ENCODE measurements at regions not wholly inside any gene's neighbourhood (a gene's known extent, or its start where the extent isn't known, plus 50 kb on each side); places are given as distances from the start of the nearest gene placed in this dataset.

- no peak for DNase-seq (ENCODE audit: low spot score)
- no peak overlapping the region for H3K4me3 ChIP-seq
- no peak for TF ChIP-seq CTCF (IDR thresholded peaks at IDR 0.05)
- peak overlapping the region; percentile 41 to 74 for H3K27ac ChIP-seq
- no peaks in the 10 kb centered on the region for H3K36me3 ChIP-seq
- H3K27me3 ChIP-seq, result no peaks in the 10 kb centered on the region
- no peaks in the 10 kb centered on the region for H3K9me3 ChIP-seq
- peaks cover 0 to 34% of the 10 kb centered on the region in 2 donors for H3K4me1 ChIP-seq
Observed at GRCh38 chr3:40878464-40878905, 320.8 kb upstream of the CTNNB1 start.

DNA sequence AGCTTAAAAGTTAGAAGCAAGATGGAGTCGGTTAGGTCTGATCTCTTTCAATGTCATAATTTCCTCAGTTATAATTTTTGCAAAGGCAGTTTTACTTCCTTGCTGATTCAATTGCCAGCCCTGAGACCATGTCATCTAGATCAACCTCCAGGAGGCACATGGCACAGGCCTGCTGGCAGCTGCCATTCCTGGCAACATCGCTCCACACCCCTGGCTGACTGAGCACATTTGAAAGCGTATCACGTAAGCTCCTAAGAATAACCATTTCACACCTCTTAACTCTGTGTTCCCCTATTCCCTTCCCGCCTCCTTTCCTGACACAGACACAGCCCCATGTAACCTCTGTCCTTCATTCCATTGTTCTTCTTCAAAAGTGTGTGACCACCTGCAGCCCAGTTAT is 313.9 kb upstream of the CTNNB1 start:
- H3K4me3 ChIP-seq, result no peak overlapping the region
- no peak overlapping the region for H3K27ac ChIP-seq
- peaks cover 0 to under 1% of the 10 kb centered on the region in 2 donors for H3K4me1 ChIP-seq
- no peak for DNase-seq (ENCODE audit: low spot score)
- no peaks in the 10 kb centered on the region for H3K9me3 ChIP-seq
- no peaks in the 10 kb centered on the region for H3K27me3 ChIP-seq
- no peak for TF ChIP-seq CTCF (IDR thresholded peaks at IDR 0.05)
- H3K36me3 ChIP-seq, result no peaks in the 10 kb centered on the region

DNA sequence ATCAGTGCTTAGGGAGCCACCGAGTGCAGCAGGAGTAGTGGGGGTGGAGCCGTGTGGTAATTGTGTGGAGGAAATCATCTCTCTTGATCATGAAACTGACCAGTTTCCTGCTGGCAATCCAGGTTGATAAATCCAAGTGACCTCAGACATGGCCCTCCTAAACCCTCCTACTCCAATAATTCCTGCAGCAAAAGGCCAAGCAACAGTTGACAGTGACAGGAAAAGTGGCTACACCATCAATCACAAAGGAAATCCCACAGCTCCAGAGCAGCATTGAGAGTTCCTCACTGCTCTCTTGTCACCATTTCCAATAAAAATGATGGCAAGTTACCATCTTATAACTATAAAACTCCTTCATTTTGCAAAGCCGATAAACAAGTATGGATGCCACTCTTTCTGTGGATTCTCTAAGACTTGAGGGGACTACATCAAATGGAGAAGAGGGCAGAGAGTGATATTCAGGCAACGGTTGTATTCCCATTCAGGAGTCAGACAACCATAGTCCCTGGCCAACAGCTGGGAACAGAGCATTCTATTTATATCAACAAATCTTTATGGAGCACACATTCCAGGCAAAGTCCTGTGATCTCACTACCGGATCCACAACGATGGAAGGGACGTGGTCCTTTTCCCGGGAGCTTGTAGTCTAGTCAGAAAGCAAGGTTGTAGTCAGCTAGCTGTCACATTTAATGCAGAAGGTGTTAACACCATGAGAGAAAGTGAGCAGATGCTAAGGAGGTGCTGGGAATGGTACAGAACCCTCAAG is 312.5 kb upstream of the CTNNB1 start:
- Histone ChIP-seq H3K4me3 (no peak overlapping the region), H3K9me3 (no peaks in the 10 kb centered on the region), H3K27me3 (no peaks in the 10 kb centered on the region), H3K36me3 (no peaks in the 10 kb centered on the region), H3K27ac (no peak overlapping the region), H3K4me1 (no peaks in the 10 kb centered on the region)
- DNase-seq (ENCODE audit: low spot score), result no peak
- no peak for TF ChIP-seq CTCF (IDR thresholded peaks at IDR 0.05)

DNA sequence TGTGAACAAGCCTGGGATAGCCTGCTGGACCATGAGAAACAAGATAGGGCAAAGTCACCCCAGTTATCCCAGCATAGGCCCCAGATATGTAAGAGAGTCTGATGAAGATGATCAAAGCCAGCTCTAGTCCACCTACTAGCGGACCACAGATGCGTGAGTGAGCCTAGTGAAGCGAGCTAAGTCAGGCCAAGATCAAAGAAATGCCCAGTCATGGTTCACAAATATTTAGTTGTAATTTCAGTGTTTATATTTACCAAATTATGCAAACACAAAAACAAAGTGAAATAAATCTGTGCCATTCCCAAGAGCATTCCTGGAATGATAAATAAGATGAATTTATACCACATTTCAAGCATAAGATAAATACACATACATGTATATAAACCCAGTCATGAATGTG is 308.1 kb upstream of the CTNNB1 start:
- Histone ChIP-seq H3K4me3 (no peak overlapping the region), H3K9me3 (no peaks in the 10 kb centered on the region), H3K27ac (no peak overlapping the region), H3K4me1 (no peaks in the 10 kb centered on the region), H3K36me3 (no peaks in the 10 kb centered on the region), H3K27me3 (no peaks in the 10 kb centered on the region)
- no peak for TF ChIP-seq CTCF (IDR thresholded peaks at IDR 0.05)
- no peak for DNase-seq (ENCODE audit: low spot score)

DNA sequence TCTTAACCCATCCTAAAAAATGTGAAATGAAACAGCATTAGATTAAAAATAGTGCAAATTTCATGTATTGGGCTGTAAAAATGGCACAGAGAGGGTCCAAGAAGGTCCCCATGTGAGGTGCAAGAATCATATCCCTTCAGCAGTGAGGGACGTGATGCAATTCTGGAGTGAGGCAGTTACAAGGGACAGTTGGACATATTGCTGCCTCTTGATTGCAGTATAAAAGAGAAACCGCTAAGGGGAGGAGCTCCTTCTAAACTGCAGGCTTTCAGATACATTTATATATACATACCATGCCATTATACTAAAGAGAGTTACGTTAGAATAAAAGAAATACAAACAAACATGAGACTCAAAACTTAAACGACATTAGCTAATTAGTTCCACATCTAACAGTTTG is 304.2 kb upstream of the CTNNB1 start:
- DNase-seq (ENCODE audit: low spot score), result no peak
- Histone ChIP-seq H3K4me3 (no peak overlapping the region), H3K27me3 (no peaks in the 10 kb centered on the region), H3K36me3 (no peaks in the 10 kb centered on the region), H3K9me3 (no peaks in the 10 kb centered on the region), H3K27ac (no peak overlapping the region), H3K4me1 (no peaks in the 10 kb centered on the region)
- TF ChIP-seq CTCF (IDR thresholded peaks at IDR 0.05), result no peak

DNA sequence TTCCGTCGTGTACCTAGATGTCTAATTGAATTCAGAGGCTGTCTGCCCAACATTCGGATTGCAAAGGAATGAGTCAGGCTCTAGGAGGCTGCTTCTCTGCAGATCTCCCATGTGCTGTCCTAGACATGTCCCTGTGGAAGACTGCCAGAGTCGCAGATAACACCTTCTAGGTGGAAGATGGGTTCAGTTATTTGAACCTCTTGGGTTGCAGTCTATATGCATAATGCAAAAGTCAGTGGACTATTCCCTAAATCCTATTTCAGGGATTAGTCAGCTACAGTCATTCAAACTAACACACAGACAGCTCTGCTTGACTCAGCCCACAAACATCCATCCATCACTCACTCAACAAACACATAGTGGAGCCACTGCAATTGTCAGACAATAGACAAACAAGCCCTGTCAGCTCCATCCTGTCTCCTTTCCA is 300.0 kb upstream of the CTNNB1 start:
- no peak for TF ChIP-seq CTCF (IDR thresholded peaks at IDR 0.05)
- Histone ChIP-seq H3K36me3 (no peaks in the 10 kb centered on the region), H3K4me3 (no peak overlapping the region), H3K27ac (no peak overlapping the region), H3K4me1 (no peaks in the 10 kb centered on the region), H3K27me3 (no peaks in the 10 kb centered on the region), H3K9me3 (no peaks in the 10 kb centered on the region)
- DNase-seq (ENCODE audit: low spot score), result no peak

Measured in right atrium auricular region (tissue), 2 donors.